C4-2B (cell line): ENCODE measurements at regions not wholly inside any gene's neighbourhood (a gene's known extent, or its start where the extent isn't known, plus 50 kb on each side); places are given as distances from the start of the nearest gene placed in this dataset.

Experiments used
- CTCF ChIP-seq: fragments of 450-650 bp; conservative IDR thresholded peaks from 2 replicates; pipeline ENCODE4 v1.5.1; 2017; ENCODE audit warnings: mild to moderate bottlenecking
- ZFX ChIP-seq: fragments of 450-650 bp; IDR thresholded peaks from 2 replicates; pipeline ENCODE4 v1.6.1; 2017

- TF ChIP-seq CTCF (no peak), ZFX (no peak)
Observed at GRCh38 chr3:127085576-127085975, 102.7 kb downstream of the PLXNA1 start.
